Tibial nerve (tissue), 4 donors: ENCODE measurements at regions not wholly inside any gene's neighbourhood (a gene's known extent, or its start where the extent isn't known, plus 50 kb on each side); places are given as distances from the start of the nearest gene placed in this dataset.

Experiments used
- EP300 ChIP-seq, 2 donors: sonication (generic); formaldehyde crosslinking; IDR thresholded peaks; one replicate each; pipeline ENCODE4 v1.6.1; 2017; ENCODE audit warnings: antibody characterized with exemption in 2 of 2, mild to moderate bottlenecking in 1 of 2
- POLR2A ChIP-seq, 2 donors: fragments of 450-650 bp; IDR thresholded peaks; one replicate each; pipeline ENCODE4 v1.6.1; 2017; ENCODE audit warnings: antibody characterized with exemption in 2 of 2, mild to moderate bottlenecking in 2 of 2, moderate library complexity in 2 of 2
- TF ChIP-seq, protein P1 (sequence below), 5 experiments: fragments of 200-600 bp in 3 of 5; fragments of 450-650 bp in 2 of 5; sonication (generic) in 3 of 5; IDR thresholded peaks; one replicate each; pipeline ENCODE4 v1.5.1; 2016 to 2019; ENCODE audit warnings: antibody characterized with exemption in 5 of 5, mild to moderate bottlenecking in 3 of 5, moderate library complexity in 2 of 5

DNA sequence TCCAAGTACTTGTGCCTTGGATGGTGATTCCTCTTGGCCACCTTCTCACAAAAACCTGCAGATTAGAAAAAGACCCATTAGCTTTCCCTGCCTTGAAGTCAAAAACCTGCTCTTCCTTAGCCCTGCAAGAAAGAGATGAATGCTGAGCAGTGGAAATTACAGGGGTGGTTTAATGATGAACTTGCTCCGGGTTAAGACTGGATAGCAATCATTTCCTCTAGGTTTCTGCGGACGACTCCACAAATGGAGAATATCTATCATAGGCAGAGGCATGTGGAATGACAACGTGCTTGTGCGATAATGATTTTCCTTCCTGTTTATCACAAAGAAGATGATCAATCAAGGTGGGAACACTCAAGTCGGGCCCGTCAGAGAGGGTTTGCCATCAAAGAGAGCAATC lies 201.2 kb upstream of the ERCC4 start:
- TF ChIP-seq, protein P1, sequence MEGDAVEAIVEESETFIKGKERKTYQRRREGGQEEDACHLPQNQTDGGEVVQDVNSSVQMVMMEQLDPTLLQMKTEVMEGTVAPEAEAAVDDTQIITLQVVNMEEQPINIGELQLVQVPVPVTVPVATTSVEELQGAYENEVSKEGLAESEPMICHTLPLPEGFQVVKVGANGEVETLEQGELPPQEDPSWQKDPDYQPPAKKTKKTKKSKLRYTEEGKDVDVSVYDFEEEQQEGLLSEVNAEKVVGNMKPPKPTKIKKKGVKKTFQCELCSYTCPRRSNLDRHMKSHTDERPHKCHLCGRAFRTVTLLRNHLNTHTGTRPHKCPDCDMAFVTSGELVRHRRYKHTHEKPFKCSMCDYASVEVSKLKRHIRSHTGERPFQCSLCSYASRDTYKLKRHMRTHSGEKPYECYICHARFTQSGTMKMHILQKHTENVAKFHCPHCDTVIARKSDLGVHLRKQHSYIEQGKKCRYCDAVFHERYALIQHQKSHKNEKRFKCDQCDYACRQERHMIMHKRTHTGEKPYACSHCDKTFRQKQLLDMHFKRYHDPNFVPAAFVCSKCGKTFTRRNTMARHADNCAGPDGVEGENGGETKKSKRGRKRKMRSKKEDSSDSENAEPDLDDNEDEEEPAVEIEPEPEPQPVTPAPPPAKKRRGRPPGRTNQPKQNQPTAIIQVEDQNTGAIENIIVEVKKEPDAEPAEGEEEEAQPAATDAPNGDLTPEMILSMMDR (IDR thresholded peaks at IDR 0.05): no peak
- TF ChIP-seq POLR2A (IDR thresholded peaks at IDR 0.05) (no peak), EP300 (IDR thresholded peaks at IDR 0.05) (no peak)
